GM12878 (cell line): ENCODE measurements at regions not wholly inside any gene's neighbourhood (a gene's known extent, or its start where the extent isn't known, plus 50 kb on each side); places are given as distances from the start of the nearest gene placed in this dataset.

Experiments used
- ATAC-seq: fragments of 200-7000 bp; cut with Tn5 transposase; 3 replicates; pipeline ENCODE4 v1.9.1; 2020; ENCODE audit warnings: mild to moderate bottlenecking, moderate library complexity
- BruUV-seq: library from RNA; stranded (reverse); fragments of 400-500 nt; replicated peaks from 2 replicates; lab custom pipeline; 2021; lab: Mats Ljungman, UMichigan
- CTCF ChIA-PET: fragments of 300-600 bp; sonication (Branson Sonifier 250); formaldehyde crosslinking; extraction: SDS; loops from one replicate; lab custom pipeline; 2021; ENCODE audit warnings: inconsistent platforms; lab: Yijun Ruan, JAX
- POLR2A ChIA-PET: fragments of 350-600 bp; formaldehyde crosslinking; extraction: SDS; loops from one replicate; lab custom pipeline; 2021; ENCODE audit warnings: inconsistent platforms; lab: Charles Lee
- RAD21 ChIA-PET: fragments of 300-600 bp; sonication (Branson Sonifier 250); formaldehyde crosslinking; loops from one replicate; lab custom pipeline; 2023; ENCODE audit warnings: antibody characterized with exemption; ENCODE audit not compliant: unreplicated experiment; lab: Charles Lee
- SMC1A ChIA-PET: fragments of 300-600 bp; sonication (Branson Sonifier 250); formaldehyde crosslinking; loops from one replicate; lab custom pipeline; 2023; ENCODE audit not compliant: unreplicated experiment, uncharacterized antibody; lab: Charles Lee
- DNase-seq: peaks from one replicate; pipeline ENCODE4 v3.0.0-alpha.2; 2011; ENCODE audit warnings: low read depth, low spot score
- FAIRE-seq: peaks from 3 replicates; lab custom pipeline; 2011; peaks lifted over from hg19 to GRCh38; lab: Jason Lieb, UNC
- H2AFZ ChIP-seq: 2 replicates; pipeline ENCODE4 v1.6.0; 2011; ENCODE audit warnings: low read depth, low read length, control low read depth; ENCODE audit not compliant: control insufficient read depth
- H3K27ac ChIP-seq: 2 replicates; pipeline ENCODE4 v1.5.1; 2011; ENCODE audit warnings: control low read depth; ENCODE audit not compliant: control insufficient read depth, insufficient read depth
- H3K27me3 ChIP-seq, 2 experiments: replicated peaks in 1 of 2; 2 replicates each; pipeline versions ENCODE4 v1.6.0 to v1.6.1; 2011; ENCODE audit warnings: low read length in 1 of 2; ENCODE audit not compliant: control insufficient read depth in 2 of 2, insufficient read depth in 2 of 2
- H3K36me3 ChIP-seq, 2 experiments: 2 replicates each; pipeline ENCODE4 v1.5.1; 2011; ENCODE audit warnings: low read length in 1 of 2; ENCODE audit not compliant: control insufficient read depth in 2 of 2, insufficient read depth in 2 of 2
- H3K4me1 ChIP-seq: 2 replicates; pipeline ENCODE4 v1.6.1; 2011; ENCODE audit warnings: mild to moderate bottlenecking, low read length, moderate library complexity, mixed read lengths; ENCODE audit not compliant: control insufficient read depth, insufficient read depth
- H3K4me2 ChIP-seq: 2 replicates; pipeline ENCODE4 v1.6.0; 2011; ENCODE audit warnings: control low read depth; ENCODE audit not compliant: control insufficient read depth, insufficient read depth
- H3K4me3 ChIP-seq: fragments of 200-600 bp; sonication (generic); 2 replicates; pipeline ENCODE4 v1.5.1; 2016
- H3K79me2 ChIP-seq: 2 replicates; pipeline ENCODE4 v1.6.0; 2011; ENCODE audit warnings: low read length; ENCODE audit not compliant: control insufficient read depth, insufficient read depth
- H3K9ac ChIP-seq: 2 replicates; pipeline ENCODE4 v1.8.0; 2011; ENCODE audit warnings: low read length, control low read depth, mixed read lengths; ENCODE audit not compliant: control insufficient read depth, insufficient read depth
- H3K9me3 ChIP-seq: replicated peaks from 3 replicates; pipeline ENCODE4 v1.5.1; 2011; ENCODE audit warnings: mild to moderate bottlenecking, low read length; ENCODE audit not compliant: control insufficient read depth, insufficient read depth
- H4K20me1 ChIP-seq: 2 replicates; pipeline ENCODE4 v1.6.0; 2011; ENCODE audit not compliant: control insufficient read depth, insufficient read depth
- ATF2 ChIP-seq: IDR thresholded peaks from 2 replicates; pipeline ENCODE4 v1.6.1; 2012; ENCODE audit warnings: low read length, inconsistent platforms
- BHLHE40 ChIP-seq, 2 experiments: fragments of 450-650 bp in 1 of 2; IDR thresholded peaks; 2 replicates each; pipeline ENCODE4 v1.6.1; 2011 to 2017; ENCODE audit warnings: low read depth in 2 of 2, borderline replicate concordance in 1 of 2, improper control_type of control experiment in 1 of 2, low read length in 1 of 2, mild to moderate bottlenecking in 1 of 2
- E4F1 ChIP-seq: fragments of 450-650 bp; IDR thresholded peaks from 2 replicates; pipeline ENCODE4 v1.6.1; 2018; ENCODE audit warnings: borderline replicate concordance, mild to moderate bottlenecking; ENCODE audit not compliant: partially characterized antibody
- FOS ChIP-seq: IDR thresholded peaks from 3 replicates; pipeline ENCODE4 v1.6.1; 2011; ENCODE audit warnings: borderline replicate concordance; ENCODE audit not compliant: insufficient read length; ENCODE audit errors: extremely low read depth
- GATAD2B ChIP-seq: fragments of 450-650 bp; conservative IDR thresholded peaks from 2 replicates; pipeline ENCODE4 v1.6.1; 2017; ENCODE audit warnings: low read depth, mild to moderate bottlenecking, moderate library complexity
- HDAC2 ChIP-seq: fragments of 200-600 bp; sonication (generic); IDR thresholded peaks from 2 replicates; pipeline ENCODE4 v1.6.1; 2017
- IRF3 ChIP-seq: fragments of 450-650 bp; IDR thresholded peaks from 2 replicates; pipeline ENCODE4 v1.6.1; 2014; ENCODE audit warnings: mild to moderate bottlenecking
- MEF2A ChIP-seq: IDR thresholded peaks from 2 replicates; pipeline ENCODE4 v1.6.1; 2011; ENCODE audit warnings: low read depth, mild to moderate bottlenecking, low read length, moderate library complexity; ENCODE audit not compliant: insufficient read depth
- MTA3 ChIP-seq: IDR thresholded peaks from 2 replicates; pipeline ENCODE4 v1.6.1; 2012; ENCODE audit warnings: low read length, inconsistent platforms, borderline replicate concordance
- POU2F2 ChIP-seq: IDR thresholded peaks from 3 replicates; pipeline ENCODE4 v1.6.1; 2011; ENCODE audit warnings: low read depth, mild to moderate bottlenecking, low read length, borderline replicate concordance
- RAD21 ChIP-seq: IDR thresholded peaks from 2 replicates; pipeline ENCODE4 v1.6.1; 2011; ENCODE audit warnings: mild to moderate bottlenecking, low read depth, low read length, moderate library complexity; ENCODE audit not compliant: insufficient read depth
- RUNX3 ChIP-seq: IDR thresholded peaks from 2 replicates; pipeline ENCODE4 v1.6.1; 2012; ENCODE audit warnings: low read length, inconsistent platforms
- USF1 ChIP-seq: IDR thresholded peaks from 2 replicates; pipeline ENCODE4 v1.6.1; 2011; ENCODE audit warnings: borderline replicate concordance, low read depth, mild to moderate bottlenecking, moderate library complexity, mixed read lengths, low read length; ENCODE audit not compliant: insufficient read depth; ENCODE audit errors: extremely low read length
- ZNF207 ChIP-seq: fragments of 450-650 bp; IDR thresholded peaks from 2 replicates; pipeline ENCODE4 v1.6.1; 2014; ENCODE audit warnings: antibody characterized with exemption, mild to moderate bottlenecking, borderline replicate concordance
- ZNF217 ChIP-seq: fragments of 450-650 bp; IDR thresholded peaks from 2 replicates; pipeline ENCODE4 v1.6.1; 2017; ENCODE audit warnings: antibody characterized with exemption, mild to moderate bottlenecking
- ZNF687 ChIP-seq: fragments of 450-650 bp; IDR thresholded peaks from 2 replicates; pipeline ENCODE4 v1.6.1; 2017; ENCODE audit warnings: mild to moderate bottlenecking, moderate library complexity
- WGBS: methylation state at CpG from one replicate; pipeline ENCODE4 v1.1.6; 2016; ENCODE audit warnings: low lambda C conversion rate; ENCODE audit not compliant: insufficient replicate concordance, insufficient coverage; ENCODE audit errors: missing lambda C conversion rate; 5-methylcytosine and 5-hydroxymethylcytosine counted together
- in situ Hi-C: fragments of 300-500 bp; cut with MboI; formaldehyde crosslinking; loops from 9 replicates; pipeline ENCODE4 v1.14.3; 2018; ENCODE audit warnings: mixed read lengths
- intact Hi-C: fragments of 100-400 bp; cut with micrococcal nuclease; formaldehyde crosslinking; loops from one replicate; pipeline ENCODE4 v1.14.2; 2022; ENCODE audit not compliant: unreplicated experiment

- no peaks in the 10 kb centered on the region for H3K79me2 ChIP-seq
- ATAC-seq (no peak), DNase-seq (no peak), FAIRE-seq (no peak)
- no peaks in the 10 kb centered on the region for H3K9me3 ChIP-seq
- H3K4me2 ChIP-seq = no peak overlapping the region
- H4K20me1 ChIP-seq = no peaks in the 10 kb centered on the region
- 0% methylated on average over 2 of the region's 2 CpGs for WGBS
- no peak overlapping the region for H2AFZ ChIP-seq
- intact Hi-C loops = no loop called here
- H3K27me3 ChIP-seq = no peaks in the 10 kb centered on the region
- ChIA-PET CTCF (no interaction called here), RAD21 (no interaction called here), SMC1A (no interaction called here), POLR2A (no interaction called here)
- BruUV-seq = no TSS peak
- no peak overlapping the region for H3K9ac ChIP-seq
- H3K4me3 ChIP-seq = no peak overlapping the region
- no peak overlapping the region for H3K27ac ChIP-seq
- in situ Hi-C loops = no loop called here
- no peaks in the 10 kb centered on the region for H3K36me3 ChIP-seq
- no peaks in the 10 kb centered on the region for H3K4me1 ChIP-seq
- TF ChIP-seq MTA3 (no peak), GATAD2B (no peak), ATF2 (no peak), RUNX3 (no peak), FOS (no peak), ZNF217 (no peak), BHLHE40 (IDR thresholded peaks at IDR 0.05; ENCODE audit: borderline replicate concordance in 1 of 2, low read depth in 2 of 2, low read length in 1 of 2) (no peak), IRF3 (no peak), RAD21 (no peak), USF1 (no peak), ZNF207 (no peak), MEF2A (no peak), ZNF687 (no peak), E4F1 (no peak), POU2F2 (no peak), HDAC2 (no peak)
Observed at GRCh38 chr14:48672506-48672905, 913.7 kb downstream of the RPS29 start.
